GM18873 (cell line): ENCODE measurements at regions not wholly inside any gene's neighbourhood (a gene's known extent, or its start where the extent isn't known, plus 50 kb on each side); places are given as distances from the start of the nearest gene placed in this dataset.
A peak's percentile ranks its signal among the peaks of the same experiment; 100 is the strongest.
"Not testable (repeated sequence)": the region's sequence is repeated elsewhere in the genome, so short reads cannot be mapped to it uniquely, and the experiment has no call there.

ENCODE experiments used
- ATAC-seq: cut with Tn5 transposase; IDR thresholded peaks from one replicate; pipeline ENCODE4 v1.9.1; 2021; ENCODE audit warnings: mild to moderate bottlenecking, moderate library complexity, moderate number of reproducible peaks; ENCODE audit not compliant: unreplicated experiment, low FRiP score

DNA sequence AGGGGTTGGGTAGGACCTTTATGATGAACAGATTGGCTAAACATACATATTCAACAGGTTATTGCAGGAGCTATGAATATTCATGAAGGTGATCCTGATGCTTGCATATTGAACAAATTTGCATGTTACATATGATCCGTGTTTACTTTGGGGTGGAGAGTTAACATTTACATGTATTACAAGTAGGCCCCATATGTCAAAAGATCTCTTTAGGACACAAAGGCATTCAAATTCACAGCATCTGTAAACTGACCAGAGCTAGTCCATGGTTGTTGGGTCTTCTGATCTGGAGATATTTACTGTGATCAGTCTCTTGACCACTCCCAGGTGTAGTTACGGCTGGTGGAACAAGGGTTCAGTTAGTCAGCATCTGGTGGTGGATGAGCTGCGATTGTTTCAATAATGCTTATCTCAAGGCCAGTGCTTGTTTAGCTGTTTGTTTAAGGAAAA is 80.4 kb downstream of the PMAIP1 start:
- no peak for ATAC-seq

DNA sequence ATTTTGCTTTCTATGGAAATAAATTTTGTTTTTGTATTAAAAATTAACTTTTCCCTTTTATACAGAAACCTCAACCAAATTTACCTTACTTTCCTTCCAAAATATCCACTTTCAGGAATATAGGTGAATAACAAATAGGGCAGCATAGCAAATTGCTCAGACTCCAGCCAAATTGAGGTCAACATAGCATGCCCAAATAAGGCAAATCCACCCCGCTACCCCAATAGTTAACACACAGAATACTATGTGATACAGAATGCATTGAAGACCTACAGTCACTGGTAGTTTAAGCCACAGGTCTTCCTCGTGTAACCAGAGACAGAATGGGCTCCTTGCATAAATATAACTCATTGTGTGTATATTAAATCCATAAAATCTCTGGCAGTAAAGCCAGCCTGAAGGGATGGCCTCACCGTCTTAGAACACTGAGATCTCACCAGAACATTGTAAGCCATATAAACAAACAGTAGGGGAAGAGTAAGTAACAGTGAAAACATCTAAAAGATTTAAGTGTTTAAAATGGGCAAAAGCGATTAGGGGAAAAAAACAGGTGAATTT is 72.2 kb downstream of the PMAIP1 start:
- no peak for ATAC-seq

DNA sequence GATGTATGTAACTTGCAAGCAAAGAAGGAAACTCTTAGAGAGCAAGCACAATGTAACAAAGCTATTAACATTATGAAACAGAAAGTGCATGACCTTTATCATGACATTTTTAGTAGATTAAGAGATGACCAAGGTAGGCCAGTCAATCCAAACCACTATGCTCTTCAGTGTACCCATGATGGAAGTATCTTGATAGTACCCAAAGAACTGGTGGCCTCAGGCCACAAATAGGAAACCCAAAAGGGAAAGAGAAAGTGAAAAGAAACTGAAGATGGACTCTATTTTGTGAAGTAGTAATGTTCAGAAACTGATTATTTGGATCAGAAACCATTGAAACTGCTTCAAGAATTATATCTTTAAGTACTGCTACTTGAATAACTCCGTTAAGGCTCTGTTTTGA is 71.3 kb downstream of the PMAIP1 start:
- not testable (repeated sequence) for ATAC-seq

DNA sequence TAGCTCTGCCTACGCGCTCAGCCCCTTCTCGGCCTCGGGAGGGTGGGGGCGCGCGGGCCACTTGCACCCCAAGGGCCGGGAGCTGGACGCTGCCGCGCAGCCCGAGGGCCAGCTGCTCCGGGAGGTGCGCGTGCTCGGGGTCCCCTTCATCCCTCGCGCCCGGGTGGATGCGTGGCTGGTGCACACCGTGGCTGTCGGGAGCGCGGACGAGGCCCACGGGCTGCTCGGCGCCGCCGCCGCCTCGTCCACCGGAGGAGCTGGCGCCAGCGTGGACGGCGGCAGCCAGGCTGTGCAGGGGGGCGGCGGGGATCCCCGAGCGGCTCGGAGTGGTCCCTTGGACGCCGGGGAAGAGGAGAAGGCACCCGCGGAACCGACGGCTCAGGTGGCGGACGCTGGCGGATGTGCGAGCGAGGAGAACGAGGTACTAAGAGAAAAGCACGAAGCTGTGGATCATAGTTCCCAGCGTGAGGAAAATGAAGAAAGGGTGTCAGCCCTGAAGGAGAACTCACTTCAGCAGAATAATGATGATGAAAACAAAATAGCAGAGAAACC is 69.8 kb downstream of the PMAIP1 start:
- not testable (repeated sequence) for ATAC-seq

DNA sequence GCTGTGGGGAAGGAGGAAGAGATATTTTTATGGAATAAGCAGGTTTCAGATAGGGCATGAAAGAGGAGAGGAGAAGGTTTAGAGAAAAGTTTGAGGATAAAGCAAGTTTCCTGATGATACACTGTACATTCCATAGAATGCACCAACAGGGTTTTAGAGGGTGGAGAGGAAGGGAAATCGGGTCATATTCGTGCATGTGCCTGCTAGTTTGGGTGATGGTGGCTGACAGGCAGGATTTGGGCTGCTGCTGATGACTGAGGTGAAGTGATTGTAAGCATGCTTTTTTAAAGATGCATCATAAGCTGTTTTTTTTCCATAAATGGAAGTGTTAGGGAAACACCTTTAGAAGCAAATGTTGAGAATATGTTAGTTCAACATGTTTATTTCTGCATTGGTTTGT is 68.8 kb downstream of the PMAIP1 start:
- ATAC-seq = no peak

DNA sequence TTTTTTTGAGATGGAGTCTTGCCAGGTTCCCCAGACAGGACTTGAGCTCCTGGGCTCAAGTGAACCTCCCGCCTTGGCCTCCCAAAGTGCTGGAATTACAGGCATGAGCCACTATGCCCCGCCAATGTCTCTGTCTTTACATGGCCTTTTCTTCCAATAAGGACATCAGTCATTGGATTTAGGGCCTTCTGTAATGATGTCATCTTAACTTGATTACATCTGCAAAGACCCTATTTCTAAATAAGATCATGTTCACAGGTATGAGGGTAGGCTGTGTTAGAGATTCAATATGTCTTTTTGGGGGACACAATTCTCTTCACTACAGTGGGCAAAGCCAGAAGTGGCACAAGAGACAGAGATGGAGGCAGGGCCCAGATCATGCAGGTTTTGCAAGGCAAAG is 68.1 kb downstream of the PMAIP1 start:
- ATAC-seq = no peak

DNA sequence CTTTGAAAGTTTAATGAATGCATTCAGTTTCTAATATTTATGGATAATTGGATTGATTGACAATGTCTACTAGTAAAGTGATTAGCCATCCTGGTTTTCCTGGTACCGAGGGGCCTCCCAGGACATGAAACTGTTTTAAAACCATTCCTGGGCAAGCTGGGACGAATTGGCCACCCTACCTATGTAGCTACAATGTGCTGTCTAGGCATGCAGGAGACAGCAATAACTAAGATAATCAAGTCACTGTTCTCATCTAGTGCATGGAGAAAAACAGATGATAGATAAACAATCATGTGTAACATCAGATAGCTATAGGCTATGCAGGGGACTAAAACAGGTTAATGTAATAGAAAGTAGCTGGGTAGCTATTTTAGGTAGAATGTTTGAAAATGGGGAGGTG is 67.1 kb downstream of the PMAIP1 start:
- ATAC-seq = no peak

DNA sequence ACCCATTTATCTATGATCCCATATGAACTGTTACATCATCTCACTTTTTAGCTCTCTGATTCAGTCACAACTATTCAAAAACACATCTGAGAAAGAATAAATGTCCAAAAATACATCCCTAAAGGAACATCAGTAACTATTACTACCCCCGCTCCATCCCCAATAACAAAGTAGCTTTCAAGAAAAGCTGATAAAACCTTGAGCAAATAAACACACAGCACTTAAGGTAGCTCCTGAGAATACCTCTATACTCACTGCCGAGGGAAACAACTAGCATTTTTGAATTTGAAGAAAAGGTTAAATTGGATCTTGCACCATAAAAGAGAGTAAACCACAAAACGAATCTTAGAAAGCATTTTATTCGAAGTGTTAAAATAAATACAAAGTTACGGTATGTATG is 63.4 kb downstream of the PMAIP1 start:
- ATAC-seq = no peak

DNA sequence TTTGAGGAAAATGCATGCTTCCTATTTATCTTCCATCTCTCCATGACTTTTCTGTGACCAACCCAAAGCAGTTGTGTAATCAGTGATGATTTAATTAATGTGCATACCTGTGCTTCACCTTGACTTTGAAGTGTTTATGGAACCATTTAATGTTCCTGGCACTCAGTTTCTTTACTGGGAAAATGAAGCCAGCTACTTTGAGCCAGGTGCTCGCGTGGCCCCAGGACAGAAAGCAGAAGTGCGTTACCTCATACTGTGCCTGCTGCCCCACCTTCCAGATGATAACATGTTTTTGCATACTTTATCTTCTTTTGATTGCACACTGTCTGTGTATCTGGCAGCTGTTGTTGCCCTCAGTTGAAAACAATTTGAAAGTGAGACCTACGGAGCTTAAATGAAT is 61.3 kb downstream of the PMAIP1 start:
- ATAC-seq = peak; percentile 74

DNA sequence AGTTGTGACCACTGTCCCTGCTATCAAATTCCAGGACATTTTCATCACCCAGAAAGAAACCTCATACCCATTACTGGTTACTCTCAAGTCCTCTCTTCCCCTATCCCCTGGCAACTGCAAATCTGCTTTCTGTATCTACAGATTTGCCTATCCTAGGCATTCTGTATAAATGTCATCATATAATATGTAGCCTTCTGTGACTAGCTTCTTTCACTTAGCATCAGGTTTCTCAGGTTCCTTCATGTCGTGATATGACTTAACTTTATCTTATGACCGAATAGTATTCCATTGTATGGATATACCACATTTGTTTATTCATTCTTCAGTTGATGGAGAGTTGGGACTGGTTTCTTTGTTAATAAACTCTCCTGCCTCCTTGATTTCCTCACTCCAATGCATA is 60.5 kb downstream of the PMAIP1 start:
- ATAC-seq = no peak

DNA sequence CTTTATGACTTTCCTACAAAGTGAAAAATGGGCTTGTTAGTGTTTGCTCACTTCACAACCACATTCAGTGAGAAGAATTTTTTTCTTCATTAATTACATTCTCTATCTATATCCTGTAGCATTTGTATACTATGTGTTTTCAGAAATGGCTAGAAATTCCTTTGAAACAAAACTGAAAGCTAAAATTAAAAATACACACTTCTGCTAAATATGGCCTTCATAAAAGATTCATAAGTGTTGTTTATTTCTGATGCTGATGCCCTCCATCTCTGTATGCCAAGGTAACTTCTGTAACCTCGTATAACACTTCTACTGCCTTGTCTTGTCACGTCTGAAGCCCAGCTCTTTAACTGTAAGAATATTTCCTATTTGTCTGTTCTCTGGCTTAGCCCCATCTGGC is 59.8 kb downstream of the PMAIP1 start:
- no peak for ATAC-seq

DNA sequence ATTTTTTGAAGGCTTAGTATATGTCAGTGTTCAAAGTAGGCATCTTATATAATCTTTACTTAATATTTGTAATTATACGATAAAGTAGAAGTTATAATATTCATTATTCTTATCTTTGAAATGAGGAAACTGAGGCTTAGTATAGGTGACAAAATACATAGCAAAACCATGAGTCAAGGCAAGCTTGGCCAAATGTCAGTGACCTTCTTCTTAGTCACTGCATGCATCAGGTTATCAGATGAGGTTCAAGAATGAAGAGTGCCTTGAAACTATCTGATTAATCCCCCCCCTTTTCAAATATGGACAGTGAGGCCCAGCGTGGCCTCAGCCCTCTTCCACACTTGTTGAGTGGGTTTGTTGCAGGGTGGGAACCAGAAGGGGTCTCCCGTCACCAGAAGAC is 59.3 kb downstream of the PMAIP1 start:
- ATAC-seq = no peak

DNA sequence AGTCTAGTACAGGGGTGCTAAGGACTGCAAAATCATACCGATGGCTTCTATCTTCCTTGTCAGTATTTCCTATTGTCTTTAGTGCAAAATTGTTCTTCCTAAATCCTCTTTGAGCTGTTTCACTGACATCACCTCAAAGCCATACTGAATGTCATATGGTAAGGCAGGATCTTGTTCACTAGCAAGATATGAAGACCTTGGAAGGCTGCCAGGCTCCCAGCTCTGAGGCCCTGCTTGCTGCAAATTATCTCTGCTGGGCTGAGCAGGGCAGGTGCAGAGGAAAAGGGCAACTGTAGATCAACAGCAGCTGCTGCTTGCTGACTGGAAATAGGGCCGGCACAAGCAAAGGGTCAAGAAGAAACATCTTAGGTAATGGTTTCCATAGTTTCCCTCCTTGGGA is 58.2 kb downstream of the PMAIP1 start:
- ATAC-seq = no peak

DNA sequence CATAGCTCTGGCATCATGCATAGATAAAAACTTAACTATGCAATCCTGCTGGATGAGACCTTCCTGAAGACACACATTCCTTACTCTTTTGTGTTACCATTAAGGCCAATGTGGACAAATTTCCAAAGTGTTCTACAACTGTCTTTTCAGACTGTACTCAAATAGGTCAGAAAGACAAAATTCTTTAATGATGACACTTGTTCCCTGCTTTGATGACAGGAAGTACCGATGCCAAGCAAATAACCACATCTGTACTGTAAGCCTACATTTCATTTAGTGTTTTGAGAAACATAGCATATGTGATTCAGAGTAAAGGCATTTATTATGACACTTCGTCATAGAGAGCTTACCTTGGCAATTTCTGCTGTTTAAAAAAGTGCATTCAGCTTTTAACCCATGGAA is 55.0 kb downstream of the PMAIP1 start:
- no peak for ATAC-seq

DNA sequence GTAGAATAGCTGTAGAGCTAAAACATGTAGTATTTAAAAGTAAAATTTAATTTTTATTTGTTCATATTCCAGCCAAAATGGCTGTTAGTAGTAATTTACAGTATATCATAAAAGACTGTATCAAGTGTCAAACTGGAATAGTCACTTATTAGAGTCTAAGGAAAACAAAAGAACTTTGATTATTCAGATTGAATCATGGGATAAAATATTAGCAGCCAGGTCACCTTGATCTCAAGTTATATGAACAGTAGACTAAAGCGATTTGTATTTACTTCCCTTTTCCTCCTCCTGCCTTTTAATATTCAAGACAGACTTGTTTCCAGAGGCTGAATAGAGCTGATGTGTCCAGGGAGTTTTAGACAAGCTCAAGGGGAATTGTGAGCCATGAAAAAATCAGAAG is 54.4 kb downstream of the PMAIP1 start:
- no peak for ATAC-seq
